GM21619 (cell line): ENCODE measurements at regions not wholly inside any gene's neighbourhood (a gene's known extent, or its start where the extent isn't known, plus 50 kb on each side); places are given as distances from the start of the nearest gene placed in this dataset.
"Not testable (repeated sequence)": the region's sequence is repeated elsewhere in the genome, so short reads cannot be mapped to it uniquely, and the experiment has no call there.

Experiments
- ATAC-seq: cut with Tn5 transposase; IDR thresholded peaks from one replicate; pipeline ENCODE4 v1.9.1; 2021; ENCODE audit not compliant: unreplicated experiment

- no peak for ATAC-seq
Measured at GRCh38 chr19:28153123-28153522, 1059.8 kb downstream of the UQCRFS1 start.

GRCh38 chr19:28152195-28152594 is 1060.8 kb downstream of the UQCRFS1 start:
- ATAC-seq: no peak

DNA sequence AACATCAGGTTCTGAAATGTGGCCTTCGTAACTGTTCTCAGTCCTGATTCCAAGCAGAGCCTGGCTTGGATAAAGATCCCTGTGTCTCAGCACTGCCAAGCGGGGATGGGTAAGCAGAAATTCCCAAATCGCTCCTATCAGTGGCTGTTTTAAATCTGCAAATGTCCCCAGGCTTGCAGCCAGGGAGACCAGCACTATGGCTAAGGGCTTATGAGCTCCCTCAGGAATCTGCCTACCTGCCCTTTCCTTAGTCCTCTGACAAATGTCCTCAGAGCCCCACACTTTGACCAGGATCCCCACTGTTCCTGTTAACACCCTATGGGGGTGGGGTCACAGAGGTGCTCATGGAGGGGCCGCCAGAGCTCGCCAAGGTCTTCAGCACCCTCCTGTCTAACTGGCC is 1062.8 kb downstream of the UQCRFS1 start:
- ATAC-seq: no peak

GRCh38 chr19:28148554-28148953 is 1064.4 kb downstream of the UQCRFS1 start:
- no peak for ATAC-seq

DNA sequence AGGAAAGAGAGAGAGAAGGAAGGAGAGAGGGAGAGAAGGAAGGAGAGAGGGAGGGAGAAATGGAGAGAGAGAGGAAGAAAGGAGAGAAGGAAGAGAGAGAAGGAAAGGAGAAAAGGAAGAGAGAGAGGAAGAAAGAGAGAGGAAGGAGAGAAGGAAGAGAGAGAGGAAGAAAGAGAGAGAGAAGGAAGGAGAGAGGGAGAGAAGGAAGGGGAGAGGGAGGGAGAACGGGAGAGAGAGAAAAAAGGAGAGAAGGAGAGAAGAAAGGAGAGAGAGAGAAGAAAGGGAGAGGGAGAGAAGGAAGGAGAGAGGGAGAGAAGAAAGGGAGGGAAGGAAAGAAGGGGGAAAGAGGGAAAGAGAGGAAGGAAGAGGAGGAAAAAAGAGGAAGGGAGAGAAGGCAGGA is 1070.7 kb downstream of the UQCRFS1 start:
- ATAC-seq: no peak

- ATAC-seq: no peak
Measured at GRCh38 chr19:28140201-28140600, 1072.8 kb downstream of the UQCRFS1 start.

DNA sequence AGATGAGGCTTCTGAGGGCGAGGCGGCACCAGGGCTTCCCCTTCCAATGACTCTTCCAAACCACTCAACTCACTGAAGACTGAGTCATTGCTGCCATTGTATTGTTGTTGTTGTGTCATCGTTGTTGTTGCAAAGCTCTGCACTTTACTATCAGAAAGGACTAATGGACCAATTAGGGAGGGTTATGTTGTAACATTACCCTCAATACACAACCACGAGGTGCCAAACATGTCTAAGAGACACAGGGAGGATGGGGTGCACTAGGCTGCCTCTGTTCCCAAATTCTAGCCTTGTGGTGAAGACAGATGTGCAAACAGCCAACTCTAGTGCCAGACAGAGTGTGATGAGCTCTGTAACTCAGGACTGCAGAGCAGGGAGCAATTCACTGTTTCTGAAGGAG is 1075.2 kb downstream of the UQCRFS1 start:
- no peak for ATAC-seq

DNA sequence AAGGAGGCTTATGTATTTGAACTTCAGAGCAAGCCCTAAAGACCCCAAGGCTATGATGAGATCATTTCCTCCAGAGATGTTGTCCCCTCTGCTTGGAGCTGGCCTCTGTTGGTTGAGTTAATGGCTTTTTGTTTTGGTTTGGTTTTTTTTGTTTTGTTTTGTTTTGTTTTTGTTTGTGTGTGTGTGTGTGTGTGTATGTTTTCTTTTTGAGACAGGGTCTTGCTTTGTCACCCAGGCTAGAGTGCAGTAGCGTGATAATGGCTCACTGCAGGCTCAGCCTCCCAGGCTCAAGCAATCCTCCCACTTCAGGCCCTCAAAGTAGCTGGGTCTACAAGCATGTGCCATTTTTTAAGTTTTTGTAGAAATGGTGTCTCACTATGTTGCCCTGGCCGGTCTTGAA is 1076.2 kb downstream of the UQCRFS1 start:
- ATAC-seq: no peak

DNA sequence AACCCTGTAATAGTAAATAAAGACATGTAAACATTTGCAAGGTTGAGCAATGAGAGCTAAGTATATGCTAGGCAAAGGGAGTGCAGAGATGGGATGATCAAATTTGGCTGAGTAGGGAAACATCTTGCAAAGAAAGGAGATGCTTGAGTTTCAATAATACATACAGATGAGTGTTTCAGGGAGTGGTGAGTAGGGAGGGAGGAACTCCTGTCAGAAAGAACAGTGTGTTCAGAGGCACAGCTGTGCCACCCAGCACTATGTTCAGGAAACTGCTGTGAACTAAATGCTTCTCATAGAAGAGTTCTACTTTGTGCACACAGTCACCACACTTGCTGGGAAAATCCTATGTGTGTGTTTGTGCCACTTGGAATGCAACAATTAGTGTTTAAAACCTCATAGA is 1077.1 kb downstream of the UQCRFS1 start:
- ATAC-seq: no peak

DNA sequence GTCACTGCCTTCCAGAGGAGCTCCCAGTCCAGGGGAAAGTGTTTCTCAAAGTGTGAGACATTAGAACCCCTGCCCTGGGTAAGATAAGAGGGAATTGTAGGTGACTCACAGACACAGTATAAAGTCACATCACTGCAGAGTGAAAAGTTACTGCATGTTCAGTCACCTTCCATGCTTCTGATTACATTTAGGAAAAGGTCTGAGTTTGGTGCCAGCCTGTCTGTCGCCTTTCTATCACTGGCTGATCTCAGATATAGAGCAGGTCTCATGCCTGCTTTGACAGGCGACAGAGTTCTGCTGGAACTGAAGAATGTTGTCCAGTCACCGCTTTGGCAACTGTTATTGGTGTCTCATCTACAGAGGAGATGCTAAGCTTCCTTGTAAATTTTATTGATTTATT is 1078.6 kb downstream of the UQCRFS1 start:
- no peak for ATAC-seq

DNA sequence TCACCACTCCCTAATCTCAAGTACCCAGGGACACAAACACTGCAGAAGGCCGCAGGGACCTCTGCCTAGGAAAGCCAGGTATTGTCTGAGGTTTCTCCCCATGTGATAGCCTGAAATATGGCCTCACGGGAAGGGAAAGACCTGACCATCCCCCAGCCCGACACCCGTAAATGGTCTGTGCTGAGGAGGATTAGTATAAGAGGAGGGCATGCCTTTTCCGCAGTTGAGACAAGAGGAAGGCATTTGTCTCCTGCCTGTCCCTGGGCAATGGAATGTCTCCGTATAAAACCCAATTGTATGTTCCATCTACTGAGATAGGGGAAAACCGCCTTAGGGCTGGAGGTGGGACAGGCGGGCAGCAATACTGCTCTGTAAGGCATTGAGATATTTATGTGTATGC is 1082.1 kb downstream of the UQCRFS1 start:
- not testable (repeated sequence) for ATAC-seq

GRCh38 chr19:28130066-28130511 is 1082.9 kb downstream of the UQCRFS1 start:
- ATAC-seq: no peak

GRCh38 chr19:28128341-28128740 is 1084.6 kb downstream of the UQCRFS1 start:
- no peak for ATAC-seq

DNA sequence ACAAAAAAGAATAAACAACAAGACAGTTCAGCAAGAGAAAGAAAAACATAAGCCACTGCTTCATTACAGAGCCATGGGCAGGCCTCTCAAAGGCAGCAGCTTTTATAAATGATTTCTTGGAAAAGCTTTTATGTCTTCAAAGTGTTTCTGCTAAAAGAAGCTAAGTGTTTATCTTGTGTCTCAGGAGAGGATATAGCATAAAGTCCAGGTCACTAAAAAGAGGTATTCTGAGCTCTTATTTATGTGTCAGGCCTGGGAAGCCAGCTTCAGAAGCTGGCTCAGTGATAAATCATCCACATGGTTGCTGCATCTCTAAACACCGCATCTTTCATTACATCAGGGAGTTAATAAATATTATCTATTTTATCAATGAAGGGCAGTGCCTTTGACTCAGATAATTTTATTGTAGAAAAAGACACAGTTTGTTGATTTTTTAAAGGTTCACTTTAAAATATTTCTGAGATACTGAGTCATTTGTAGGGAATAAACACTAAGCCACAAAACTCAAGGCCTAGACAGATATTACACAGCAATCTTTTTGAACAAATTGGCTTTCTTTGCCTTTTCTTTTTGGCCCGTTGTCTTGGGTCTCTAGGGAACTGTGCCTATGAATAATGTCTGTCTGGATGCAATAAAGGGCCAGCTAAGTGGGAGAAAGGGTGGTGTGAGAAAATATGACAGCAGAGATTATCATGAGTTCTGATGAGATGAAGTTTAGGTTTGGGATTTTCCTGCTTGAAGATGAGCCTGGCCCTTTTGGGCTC is 1086.6 kb downstream of the UQCRFS1 start:
- no peak for ATAC-seq

DNA sequence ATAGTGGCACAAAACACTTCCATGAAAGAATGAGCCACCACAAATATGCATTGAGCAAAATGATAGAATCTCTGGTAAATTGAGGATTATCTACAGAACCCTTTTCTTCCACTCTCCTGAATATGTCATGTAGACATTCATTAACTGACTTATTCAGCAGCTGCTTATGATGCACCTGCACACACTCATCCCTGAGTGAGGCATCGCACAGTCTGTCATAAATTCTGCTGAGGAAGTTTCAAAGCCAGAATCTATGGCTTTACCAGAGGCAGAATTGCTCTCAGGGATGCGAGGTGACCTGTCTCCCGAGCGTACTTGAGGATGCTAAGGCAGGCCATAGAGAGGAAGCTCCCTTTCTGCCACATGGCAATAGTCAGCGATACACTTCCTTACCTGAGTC is 1090.2 kb downstream of the UQCRFS1 start:
- ATAC-seq: no peak

DNA sequence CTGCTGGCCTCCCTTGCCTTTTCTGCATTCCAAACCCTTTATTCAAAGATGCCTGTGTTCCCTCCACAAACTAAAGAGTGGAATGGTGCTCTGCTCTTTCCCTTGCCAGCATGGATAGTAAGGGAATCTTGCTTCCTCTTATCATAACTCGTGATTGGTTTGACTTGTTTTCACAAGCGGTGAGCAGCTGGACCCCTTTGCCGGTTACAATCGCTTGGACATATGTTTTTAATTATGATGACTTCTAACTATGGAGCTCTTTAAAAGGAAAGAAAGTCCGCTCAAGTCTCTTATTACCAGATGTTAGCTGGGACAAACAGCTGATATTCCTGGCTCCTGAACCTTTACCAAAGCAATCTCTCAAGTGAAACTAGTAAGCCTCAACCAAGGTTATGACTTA is 1094.7 kb downstream of the UQCRFS1 start:
- ATAC-seq: no peak

DNA sequence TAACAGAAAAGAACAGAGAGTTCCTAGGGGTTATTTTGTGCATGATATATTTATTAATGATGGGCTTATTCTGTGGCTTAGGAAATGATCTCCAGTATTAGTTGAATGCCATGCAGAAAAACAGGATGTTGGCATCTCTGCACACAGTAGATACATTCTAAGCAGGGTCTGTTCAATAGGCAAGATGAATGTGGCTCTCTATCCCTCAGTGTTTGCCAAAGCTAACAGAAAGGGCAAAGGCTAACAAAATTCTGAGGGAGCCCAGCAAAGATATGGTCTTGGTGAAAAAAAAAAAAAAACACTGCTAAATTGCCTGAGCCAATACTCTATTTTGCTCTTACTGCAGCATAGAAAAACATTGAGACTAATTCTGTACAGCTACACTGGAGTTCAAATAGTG is 1095.8 kb downstream of the UQCRFS1 start:
- no peak for ATAC-seq

DNA sequence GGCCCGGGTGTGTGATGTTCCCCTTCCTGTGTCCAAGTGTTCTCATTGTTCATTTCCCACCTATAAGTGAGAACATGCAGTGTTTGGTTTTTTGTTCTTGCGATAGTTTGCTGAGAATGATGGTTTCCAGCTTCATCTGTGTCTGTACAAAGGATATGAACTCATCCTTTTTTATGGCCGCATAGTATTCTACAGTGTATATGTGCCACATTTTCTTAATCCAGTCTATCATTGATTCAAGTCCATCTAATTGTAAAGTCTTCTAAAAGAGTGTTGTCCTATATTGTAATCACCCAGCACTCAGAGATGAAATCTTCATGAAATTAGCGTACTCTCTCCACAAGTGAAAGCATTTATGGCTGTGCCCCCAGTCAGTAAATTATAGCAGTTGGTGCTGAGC is 1096.6 kb downstream of the UQCRFS1 start:
- not testable (repeated sequence) for ATAC-seq

GRCh38 chr19:28103921-28104320 is 1109.0 kb downstream of the UQCRFS1 start:
- no peak for ATAC-seq

- ATAC-seq: not testable (repeated sequence)
Measured at GRCh38 chr19:28084659-28085157, 1128.2 kb downstream of the UQCRFS1 start.

DNA sequence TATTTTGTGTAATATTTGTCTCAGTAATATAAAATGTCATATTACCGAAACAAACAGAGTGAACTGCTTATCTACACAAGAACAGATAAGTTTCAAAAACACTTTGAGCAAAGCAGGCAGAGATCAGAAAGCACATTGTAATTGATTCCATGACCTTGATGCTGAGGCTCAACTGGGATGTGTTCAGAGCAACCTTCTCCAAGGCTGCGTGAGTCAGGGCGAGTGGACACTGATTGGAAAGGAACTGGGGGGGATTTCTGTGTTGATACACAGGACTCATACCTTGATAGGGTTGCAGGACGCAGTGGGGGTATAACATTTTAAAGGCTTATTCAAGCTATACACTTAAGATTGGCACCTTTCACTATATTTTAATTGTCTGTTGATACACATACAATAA is 1136.3 kb downstream of the UQCRFS1 start:
- no peak for ATAC-seq

GRCh38 chr19:28075229-28075628 is 1137.7 kb downstream of the UQCRFS1 start:
- ATAC-seq: no peak

- ATAC-seq: no peak
Measured at GRCh38 chr19:28074773-28075172, 1138.2 kb downstream of the UQCRFS1 start.
